ENCODE measurements at regions not wholly inside any gene's neighbourhood (a gene's known extent, or its start where the extent isn't known, plus 50 kb on each side); places are given as distances from the start of the nearest gene placed in this dataset.

GRCh38 chr13:24606486-24607170, 73.6 kb upstream of the ATP12A start:
- ChIA-PET POLR2A (no interaction called here), CTCF (interaction anchor here (0.8 to 2.2 kb wide), 7 partner anchors 18 to 389 kb away, joined by 3 to 15 read pairs (median 4); no protein-coding TSS in a partner anchor)
- TF ChIP-seq JUN (IDR thresholded peaks at IDR 0.05; ENCODE audit: borderline replicate concordance, insufficient read depth, insufficient read length, low read depth) (no peak), CTCF (IDR thresholded peaks at IDR 0.05; ENCODE audit: extremely low read depth in 1 of 2, insufficient read depth in 1 of 2, low read depth in 1 of 2, low read length in 2 of 2) (no peak), FOS (IDR thresholded peaks at IDR 0.05; ENCODE audit: borderline replicate concordance, insufficient read depth, low read length) (no peak), GATA2 (IDR thresholded peaks at IDR 0.05; ENCODE audit: insufficient read depth, insufficient read length, low read depth, low read length) (no peak), POLR2A (IDR thresholded peaks at IDR 0.05; ENCODE audit: low read depth, low read length) (no peak), MYC (IDR thresholded peaks at IDR 0.05; ENCODE audit: low read depth, low read length) (no peak), POLR2AphosphoS5 (IDR thresholded peaks at IDR 0.05; ENCODE audit: insufficient read depth, low read depth, low read length) (no peak), EZH2 (IDR thresholded peaks at IDR 0.05; ENCODE audit: borderline replicate concordance, low read depth, low read length, severe bottlenecking) (no peak)
- TF ChIP-seq, protein P1, sequence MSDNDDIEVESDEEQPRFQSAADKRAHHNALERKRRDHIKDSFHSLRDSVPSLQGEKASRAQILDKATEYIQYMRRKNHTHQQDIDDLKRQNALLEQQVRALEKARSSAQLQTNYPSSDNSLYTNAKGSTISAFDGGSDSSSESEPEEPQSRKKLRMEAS (IDR thresholded peaks at IDR 0.05; ENCODE audit: insufficient read depth, insufficient read length), result no peak
- no peaks in the 10 kb centered on the region for H3K9me3 ChIP-seq (replicated peaks; ENCODE audit: control insufficient read depth, insufficient read depth, low read length)
- no peak for DNase-seq (ENCODE audit: low read depth, low spot score)
- no peak overlapping the region for H3K9ac ChIP-seq (replicated peaks; ENCODE audit: extremely low read depth, insufficient read depth, low read length)
- H3K36me3 ChIP-seq (ENCODE audit: control insufficient read depth in 2 of 2, extremely low read depth in 1 of 2, insufficient read depth in 2 of 2, low read length in 2 of 2), result no peaks in the 10 kb centered on the region
- dilution Hi-C loops (cut with MboI; ENCODE audit: extremely low pct_ligation_motif_present, low sequenced_read_pairs) (no loop called here), intact Hi-C loops (cut with micrococcal nuclease) (loop anchor here (1.0 kb wide), 1 partner anchor 65 kb away; no protein-coding TSS in a partner anchor)
- no peaks in the 10 kb centered on the region for H3K9me1 ChIP-seq (replicated peaks; ENCODE audit: control insufficient read depth, extremely low read depth, insufficient read depth, low read length)
- FAIRE-seq, result no peak
- no peaks in the 10 kb centered on the region for H3K79me2 ChIP-seq (ENCODE audit: control insufficient read depth, insufficient read depth, low read length)
- no peak overlapping the region for H3K4me3 ChIP-seq (replicated peaks in 1 of 3; ENCODE audit: insufficient read depth in 1 of 3, low read depth in 1 of 3, low read length in 3 of 3)
- no peak overlapping the region for H3K4me2 ChIP-seq (ENCODE audit: insufficient read depth, low read length)
- H4K20me1 ChIP-seq (replicated peaks; ENCODE audit: control insufficient read depth, extremely low read depth, insufficient read depth, low read length), result no peaks in the 10 kb centered on the region
- no peak overlapping the region for H2AFZ ChIP-seq (ENCODE audit: low read depth, low read length)
- no TSS peak for BruUV-seq (replicated peaks)
- H3K27ac ChIP-seq (ENCODE audit: insufficient read depth, low read depth, low read length), result no peak overlapping the region
- H3K4me1 ChIP-seq (ENCODE audit: control insufficient read depth, extremely low read depth, insufficient read depth, low read length), result no peaks in the 10 kb centered on the region
- H3K27me3 ChIP-seq (ENCODE audit: control insufficient read depth in 2 of 2, insufficient read depth in 2 of 2, low read length in 2 of 2), result no peaks in the 10 kb centered on the region

All from endothelial cell of umbilical vein (primary cell).